ENCODE measurements at regions not wholly inside any gene's neighbourhood (a gene's known extent, or its start where the extent isn't known, plus 50 kb on each side); places are given as distances from the start of the nearest gene placed in this dataset.
"Not testable (repeated sequence)": the region's sequence is repeated elsewhere in the genome, so short reads cannot be mapped to it uniquely, and the experiment has no call there.

DNA sequence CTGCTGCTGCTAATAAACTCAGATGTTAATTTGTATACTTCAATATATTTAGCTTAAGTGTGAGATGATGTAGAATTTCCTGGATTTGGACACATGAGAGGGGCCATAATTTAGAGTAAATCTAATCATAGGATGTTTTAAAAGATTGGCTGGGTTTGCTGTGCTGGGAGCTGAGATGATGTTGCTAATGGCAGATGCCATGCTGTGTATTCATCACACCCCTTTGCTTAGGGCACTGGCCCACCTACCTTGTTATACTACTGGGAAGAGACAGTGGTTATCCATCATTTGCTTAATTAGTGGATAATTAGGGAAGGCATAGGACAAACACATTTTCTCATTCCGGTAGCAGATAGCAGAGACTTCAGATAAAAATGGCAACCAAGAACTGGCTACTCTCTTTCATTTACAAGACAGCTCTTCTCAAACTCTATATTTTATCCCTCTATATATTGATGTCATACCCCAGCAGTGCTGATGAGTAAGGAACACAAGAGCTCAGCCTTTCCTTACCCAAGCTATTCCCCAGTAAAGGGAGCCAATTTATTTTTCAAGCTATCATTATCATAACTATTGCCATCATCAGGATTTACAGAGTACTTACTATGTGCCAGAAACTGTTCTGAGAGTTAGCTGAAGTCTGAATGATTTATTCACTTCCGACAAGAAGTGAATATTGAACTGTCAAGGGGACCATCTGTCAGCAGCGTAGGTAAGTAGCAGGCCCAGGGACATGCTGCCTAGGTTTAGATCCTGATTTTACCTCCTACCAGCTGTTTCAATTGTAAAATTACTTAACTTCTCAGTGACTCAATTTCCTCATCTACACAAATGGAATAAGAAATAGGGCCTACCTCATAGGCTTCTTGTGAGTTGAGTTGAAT lies 204.6 kb upstream of the FLRT2 start:
- DNase-seq (ENCODE audit: low spot score), result no peak

DNA sequence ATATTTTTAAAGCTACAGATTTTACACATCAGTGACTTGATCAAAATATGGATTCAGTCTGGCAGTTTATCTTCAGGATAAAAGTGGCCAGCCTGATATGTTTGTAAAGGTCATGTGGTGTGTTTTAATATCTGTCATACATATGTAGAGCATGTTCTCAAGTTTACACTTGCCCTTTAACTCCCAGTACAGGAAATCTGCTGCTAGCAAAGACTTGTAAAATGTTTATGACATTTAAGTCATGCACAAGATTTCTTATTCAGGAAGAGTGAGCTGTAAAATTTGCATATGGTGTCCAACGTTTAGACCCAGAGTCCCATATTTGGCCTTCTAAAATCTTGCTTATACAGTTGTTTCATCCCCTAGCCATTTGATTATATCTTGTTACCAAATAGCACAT lies 197.5 kb upstream of the FLRT2 start:
- DNase-seq (ENCODE audit: low spot score), result no peak

DNA sequence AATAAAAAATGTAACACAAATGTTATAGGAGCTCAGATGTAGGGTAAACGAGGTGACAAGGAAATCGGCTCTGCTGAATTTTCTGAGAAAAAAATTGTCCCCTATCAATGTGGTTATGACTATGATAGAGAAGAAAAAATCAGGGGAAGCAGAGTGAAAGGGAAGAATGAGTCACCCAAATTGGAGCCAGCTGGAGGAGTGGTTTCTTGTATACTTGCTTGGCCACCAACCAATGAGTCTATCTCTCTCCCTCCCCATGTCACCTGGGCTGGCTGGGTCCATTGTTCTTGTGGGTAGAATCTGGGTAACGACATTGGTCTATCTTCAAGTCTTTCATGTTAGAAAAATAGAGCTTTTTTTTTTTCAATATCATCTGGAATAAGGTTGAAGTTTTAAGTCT lies 196.6 kb upstream of the FLRT2 start:
- no peak for DNase-seq (ENCODE audit: low spot score)

DNA sequence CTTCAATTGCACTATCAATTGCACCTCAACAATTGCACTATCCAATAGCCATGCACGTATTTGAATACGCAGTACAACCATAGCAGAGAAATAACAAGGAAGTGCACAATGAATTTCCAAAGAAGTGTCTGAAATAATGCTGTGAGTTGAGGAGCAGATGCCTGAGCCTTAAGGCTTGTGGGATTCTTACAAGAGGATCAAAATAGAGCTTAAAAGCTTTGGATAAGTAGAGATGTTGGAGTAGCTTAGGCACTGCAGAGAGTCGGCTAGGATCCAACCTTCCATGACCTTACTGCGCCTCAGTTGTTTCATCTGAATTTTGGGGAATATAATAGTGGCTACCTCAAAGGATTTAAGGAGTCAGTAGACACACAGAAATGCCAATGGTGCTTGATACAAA lies 196.1 kb upstream of the FLRT2 start:
- DNase-seq (ENCODE audit: low spot score), result no peak

DNA sequence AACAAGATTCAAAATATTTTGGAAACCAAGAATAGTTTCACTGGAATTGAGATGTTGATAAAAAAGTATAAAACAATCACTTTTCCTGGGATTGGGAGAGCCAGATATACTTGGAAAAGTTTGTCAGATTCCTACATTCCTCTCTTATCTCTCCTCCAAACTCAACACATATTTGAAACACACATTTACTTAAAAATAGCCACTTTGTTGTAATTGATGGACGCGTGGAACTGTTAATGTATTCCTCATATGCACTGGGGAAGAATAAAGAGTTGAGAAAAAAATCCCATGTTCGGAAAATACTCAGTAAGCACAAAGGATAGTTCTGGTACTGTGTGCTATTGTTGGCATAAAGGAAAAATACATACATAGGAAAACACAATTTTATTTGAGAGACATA lies 195.6 kb upstream of the FLRT2 start:
- no peak for DNase-seq (ENCODE audit: low spot score)

DNA sequence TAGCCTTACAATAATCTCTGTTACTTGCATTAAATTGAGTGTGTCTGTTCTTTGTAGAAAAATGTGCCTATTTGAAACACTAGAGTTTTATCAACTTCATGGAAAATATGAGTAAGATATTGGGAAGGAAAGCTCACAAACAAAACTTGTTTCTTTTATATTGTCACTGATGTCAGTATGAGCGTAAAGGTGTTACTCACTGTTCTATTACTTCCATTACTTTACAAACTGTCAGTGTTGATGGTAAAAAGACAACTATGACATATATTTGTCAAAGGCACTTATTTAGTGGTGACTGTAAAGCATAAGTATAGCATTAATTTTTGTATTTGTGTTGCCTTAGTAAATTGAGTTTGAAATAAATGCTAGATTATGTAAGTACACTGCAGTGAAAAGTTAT lies 193.7 kb upstream of the FLRT2 start:
- no peak for DNase-seq (ENCODE audit: low spot score)

DNA sequence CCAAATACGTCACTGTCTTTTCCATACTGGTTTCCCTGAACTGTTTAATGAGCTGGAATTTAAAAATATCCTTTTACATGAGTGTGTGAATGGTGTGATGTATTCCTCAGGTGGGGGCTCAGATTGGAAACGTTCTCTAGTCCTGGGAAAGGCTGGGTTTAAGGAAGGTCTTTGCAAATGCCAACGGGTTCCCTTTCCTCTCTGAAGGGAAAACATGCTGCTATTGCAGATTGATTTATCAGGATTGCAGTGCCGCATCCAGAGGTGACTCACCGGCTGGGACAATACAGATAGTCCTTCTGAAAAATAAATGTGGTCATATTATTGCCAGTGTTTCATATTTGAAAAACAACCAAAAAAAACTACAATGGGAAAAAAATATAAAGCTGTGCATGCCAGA lies 193.1 kb upstream of the FLRT2 start:
- DNase-seq (ENCODE audit: low spot score), result no peak

DNA sequence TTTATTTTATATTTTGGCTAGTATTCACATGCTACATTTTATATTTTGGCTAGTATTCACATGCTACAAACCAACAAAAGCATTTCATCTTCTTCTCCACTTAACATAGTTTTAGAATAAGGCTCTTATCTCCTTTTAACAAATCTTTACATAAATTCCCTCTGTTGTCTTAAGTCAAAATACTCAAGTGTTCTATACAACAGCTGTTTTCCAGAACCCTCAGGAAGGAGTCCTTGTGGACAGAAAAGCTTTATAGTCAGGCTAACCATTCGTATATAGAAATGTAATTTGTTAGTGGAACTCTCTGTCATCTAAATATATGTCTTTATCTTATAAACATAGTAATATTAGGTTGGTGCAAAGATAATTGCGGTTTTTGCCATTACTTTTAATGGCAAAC lies 191.0 kb upstream of the FLRT2 start:
- no peak for DNase-seq (ENCODE audit: low spot score)

DNA sequence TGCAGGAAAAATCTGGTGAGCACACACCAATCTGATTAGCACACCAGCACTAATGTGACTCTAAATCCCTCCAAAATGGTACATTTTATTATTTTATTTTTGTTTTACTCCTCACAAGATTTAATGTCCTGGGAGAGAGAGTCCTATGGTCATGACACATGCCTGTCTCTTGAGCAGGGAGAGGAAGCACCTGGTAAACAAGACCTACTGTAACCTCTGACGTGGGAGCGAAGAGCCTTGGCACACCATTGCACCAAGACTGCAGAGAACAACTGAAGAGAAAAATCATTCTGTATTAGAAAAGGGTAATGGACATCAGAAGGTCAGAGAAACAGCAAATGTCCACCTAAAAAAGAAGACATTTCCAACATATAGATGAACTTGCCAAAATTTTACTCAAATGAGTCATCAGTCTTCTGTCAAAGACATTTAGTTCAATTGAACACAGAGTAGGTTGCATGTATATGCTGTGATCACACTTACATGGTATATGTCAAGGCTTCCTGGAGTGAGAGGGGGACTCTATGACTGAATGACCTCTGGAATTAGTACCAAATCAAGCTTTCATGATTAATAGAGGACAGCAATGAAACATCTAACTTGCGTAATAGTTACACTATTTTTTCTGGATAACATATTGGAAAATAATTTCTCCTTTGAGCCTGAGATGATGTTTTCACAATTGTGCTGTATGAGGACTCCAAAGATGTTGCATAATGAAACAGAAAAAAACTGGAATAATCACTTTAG lies 186.9 kb upstream of the FLRT2 start:
- DNase-seq (ENCODE audit: low spot score), result no peak

DNA sequence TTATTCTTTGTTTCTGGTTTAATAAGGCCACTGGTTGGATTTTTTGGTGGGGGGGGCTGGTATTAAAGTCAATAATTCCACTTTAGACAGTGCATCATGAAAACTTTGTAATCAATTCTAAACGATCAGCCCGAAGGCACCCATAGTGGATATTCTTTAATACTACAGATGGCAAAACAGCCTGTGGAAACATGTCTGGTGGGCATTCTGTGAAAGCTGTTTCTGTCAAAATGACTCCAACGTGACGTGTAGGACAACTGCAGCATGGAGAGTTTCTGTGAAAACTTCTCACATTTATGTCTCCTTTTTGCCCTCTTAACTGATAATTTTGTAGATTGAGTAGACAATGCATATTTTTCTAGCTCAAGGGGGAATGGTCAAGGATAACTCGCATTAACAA lies 185.8 kb upstream of the FLRT2 start:
- no peak for DNase-seq (ENCODE audit: low spot score)

DNA sequence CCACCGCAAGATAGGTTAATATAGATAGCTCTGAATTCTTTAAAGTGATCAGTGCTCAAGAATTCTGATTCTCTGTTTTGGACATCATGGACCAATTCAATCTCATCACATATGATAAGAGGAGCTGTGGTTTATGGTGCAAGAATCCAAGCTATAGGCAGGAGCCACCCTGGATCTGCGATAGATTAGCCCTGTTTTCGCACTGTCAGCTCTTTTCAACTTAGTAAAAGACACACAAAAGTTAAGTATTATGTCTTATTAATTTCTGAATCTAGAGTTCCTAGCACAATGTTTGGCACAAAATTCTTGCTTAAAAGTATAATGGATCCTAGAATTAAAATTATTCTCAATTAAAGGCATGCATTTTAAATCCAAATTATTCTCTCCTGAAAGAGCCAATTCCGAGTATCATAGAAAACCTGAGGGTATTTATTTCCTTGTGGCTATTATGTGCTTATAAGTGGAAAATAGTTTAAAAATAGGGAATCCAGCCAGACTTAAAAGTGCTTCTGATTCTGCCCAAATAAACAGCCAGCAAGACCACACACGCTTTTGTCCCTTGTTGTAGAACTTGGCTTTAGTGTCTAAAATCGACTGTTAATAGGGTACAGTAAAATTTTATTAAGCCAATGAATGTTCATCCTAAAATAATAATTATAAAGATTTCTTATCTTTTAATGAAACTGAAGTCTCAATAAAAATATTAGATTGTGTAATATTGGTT lies 184.9 kb upstream of the FLRT2 start:
- DNase-seq (ENCODE audit: low spot score), result no peak

DNA sequence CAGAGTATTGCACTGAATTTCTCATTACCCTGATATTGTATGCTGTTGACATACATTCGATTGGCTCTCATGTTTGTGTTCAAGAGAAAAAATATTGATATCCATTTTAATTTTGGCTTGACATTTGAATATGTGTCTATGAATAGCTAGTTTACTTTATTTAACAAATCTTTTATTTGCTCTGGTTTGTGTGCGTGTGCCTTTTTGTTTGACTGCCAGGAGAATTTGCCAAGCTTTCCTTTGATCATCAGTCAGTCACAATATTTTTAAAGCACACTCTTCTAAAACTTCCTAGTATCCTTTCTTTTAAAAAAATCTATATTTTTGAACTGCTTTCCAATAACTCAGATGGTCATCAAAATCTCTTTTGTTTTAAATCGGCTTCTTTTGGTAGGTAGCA lies 179.3 kb upstream of the FLRT2 start:
- DNase-seq (ENCODE audit: low spot score), result no peak

DNA sequence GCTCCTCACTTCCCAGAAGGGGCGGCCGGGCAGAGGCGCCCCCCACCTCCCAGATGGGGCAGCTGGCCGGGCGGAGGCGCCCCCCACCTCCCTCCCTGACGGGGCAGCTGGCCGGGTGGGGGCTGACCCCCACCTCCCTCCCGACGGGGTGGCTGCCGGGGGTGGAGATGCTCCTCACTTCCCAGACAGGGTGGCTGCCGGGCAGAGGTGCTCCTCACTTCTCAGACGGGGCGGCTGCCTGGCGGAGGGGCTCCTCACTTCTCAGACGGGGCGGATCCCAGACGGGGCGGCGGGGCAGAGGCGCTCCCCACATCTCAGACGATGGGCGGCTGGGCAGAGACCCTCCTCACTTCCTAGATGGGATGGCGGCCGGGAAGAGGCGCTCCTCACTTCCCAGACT lies 177.4 kb upstream of the FLRT2 start:
- DNase-seq (ENCODE audit: low spot score), result not testable (repeated sequence)

DNA sequence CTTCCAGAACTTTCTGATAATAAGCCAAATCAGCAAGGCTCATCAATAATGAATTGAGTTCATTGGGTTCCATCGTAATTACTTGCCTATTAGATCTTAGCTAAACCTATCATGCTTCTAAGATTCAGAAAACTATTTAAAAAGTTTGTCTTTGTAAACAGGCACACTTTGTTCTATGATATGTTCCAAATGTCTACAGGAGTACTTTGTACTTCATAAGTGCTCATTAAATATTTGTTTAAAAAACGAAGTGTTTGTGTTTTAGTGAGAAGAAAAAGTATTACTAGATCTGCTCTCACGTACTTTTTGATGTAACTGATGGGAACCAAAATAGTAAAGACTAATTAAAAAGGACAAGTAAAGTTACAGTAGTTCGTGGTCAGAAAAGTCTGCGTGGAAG lies 172.8 kb upstream of the FLRT2 start:
- DNase-seq (ENCODE audit: low spot score), result no peak

DNA sequence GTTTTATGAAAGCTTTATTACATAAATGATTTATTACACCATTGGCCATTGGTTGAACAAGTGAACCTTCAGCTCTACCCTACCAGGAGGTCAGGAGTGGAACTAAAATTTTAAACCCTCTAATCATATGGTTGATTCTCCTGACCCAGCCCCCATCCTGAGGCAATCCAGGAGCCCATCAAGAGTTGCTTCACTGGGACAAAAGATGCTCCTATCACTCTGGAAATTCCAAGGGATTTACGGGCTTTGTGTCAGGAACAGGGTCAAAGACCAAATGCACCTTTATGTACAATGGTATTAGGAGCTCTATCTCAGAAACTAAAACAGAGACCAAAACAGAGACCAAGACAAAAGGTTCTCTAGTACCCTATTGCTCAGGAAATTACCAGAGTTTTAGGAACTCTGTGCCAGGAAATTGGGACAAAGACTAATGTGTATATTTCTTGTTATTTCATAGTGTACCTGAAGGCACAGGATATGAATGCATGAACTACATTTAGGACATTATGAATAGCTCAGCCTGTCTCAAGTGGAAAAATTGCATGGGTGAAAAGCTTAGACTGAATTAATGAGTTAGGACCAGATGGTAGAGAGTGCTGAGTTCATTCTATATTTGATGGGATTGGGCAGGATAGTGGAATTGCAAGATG lies 171.7 kb upstream of the FLRT2 start:
- no peak for DNase-seq (ENCODE audit: low spot score)

DNA sequence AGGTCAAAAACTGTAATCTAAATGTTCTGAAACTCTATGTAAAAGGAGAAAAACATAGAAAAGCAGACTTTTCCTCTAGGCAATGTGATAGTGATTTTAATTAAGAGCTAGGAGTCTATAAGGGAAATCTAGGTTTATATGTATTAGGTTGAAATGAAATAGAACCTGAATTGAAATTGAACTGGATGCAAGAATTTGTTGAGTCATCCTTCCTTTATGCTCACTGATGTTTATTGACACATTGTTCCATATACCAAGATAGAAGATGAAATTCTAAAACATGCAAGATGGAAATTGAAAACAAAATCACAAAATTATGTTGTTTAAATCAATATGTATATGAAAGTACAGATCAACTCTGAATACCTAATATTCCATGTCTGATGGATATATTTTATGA lies 170.4 kb upstream of the FLRT2 start:
- no peak for DNase-seq (ENCODE audit: low spot score)

DNA sequence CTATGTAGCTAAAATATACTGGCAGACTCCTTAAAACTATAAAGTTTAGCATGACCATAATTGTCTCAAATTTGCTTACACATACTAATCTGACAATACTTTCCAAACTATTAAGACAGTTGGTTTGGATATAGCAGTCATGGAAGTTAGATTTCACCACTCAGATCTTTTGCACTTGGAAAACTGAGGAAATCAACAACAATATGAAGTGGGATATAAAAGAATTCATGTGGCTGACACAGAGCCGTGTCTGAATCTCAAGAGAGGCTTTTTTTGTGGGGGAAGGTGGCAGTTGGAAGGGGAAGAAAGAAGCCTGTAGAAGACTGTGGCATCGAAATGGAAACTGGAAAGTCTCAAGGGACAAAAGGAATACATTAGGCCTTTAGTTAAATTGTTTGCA lies 166.6 kb upstream of the FLRT2 start:
- no peak for DNase-seq (ENCODE audit: low spot score)

DNA sequence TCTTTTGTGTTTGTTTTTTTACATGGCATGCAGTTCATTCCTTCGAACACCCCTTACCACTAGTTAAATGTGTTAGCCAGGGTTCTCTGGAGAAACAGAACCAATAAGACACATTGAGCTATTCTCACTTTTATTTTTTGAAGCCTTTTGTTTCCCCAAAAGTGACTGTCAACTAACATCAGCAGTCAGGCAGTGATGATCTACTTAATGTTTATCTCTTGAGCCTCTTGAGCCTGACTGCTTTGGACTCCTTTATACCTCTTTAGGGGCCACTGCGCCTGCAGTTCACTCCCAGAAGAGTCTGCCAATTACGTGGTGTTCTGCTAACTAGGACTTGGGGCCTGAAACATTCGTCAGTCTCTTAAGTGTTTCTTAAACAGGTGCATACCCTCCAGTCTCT lies 163.7 kb upstream of the FLRT2 start:
- DNase-seq (ENCODE audit: low spot score), result no peak

DNA sequence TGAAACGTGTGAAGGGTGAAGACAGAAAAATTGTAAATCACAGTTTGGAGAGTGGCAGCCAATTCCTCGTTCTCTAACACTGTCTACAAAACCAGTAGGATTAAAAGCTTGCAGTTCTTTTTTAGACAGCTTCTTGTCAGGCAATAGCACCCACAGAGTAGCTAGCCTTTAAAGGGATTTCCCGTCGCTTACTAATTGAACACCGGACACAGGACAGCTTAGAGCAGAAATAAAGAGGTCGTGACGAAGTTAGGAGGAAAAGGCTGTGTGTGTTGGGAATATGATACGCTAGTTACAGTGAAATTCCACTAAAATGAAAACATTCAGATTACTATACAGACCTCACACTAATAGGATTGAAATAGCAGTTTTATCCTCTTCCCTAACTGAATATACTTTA lies 149.1 kb upstream of the FLRT2 start:
- no peak for DNase-seq (ENCODE audit: low spot score)

DNA sequence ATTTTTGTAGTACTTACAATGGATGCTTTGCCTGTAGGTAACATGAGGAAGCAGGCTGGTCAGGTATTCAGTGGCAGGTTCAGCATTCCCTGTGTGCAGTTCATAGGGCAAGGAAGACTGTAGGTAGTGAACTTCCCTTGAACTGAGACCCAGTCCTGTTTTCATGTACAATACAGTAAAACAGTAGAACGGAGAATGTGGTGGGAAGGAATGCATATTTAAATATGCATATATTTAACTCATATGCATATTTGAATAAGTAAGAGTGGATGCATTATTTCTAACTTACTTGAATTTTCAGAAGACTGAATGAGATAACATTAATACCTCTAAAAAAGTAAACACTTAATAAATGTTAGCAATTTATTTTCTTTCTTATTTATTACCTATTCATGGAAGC lies 147.6 kb upstream of the FLRT2 start:
- no peak for DNase-seq (ENCODE audit: low spot score)

DNA sequence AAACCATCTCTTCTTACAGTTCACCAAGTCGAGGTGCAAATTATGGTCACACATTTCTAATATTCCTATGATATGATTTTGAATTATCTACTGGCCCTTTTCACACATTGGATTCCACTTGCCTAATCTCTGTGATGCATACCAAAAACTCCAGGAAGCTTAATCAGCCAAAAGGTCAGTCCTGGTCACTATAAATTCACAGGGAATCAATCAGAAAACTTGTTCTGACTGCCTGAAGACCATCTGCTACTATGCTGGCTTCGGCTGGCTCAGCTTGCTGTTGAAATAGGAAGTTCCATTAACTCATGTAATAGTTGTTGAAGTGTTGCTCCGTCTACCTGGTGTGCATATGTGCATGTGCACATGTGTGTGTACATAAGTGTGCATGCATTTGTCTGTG lies 142.8 kb upstream of the FLRT2 start:
- DNase-seq (ENCODE audit: low spot score), result no peak

DNA sequence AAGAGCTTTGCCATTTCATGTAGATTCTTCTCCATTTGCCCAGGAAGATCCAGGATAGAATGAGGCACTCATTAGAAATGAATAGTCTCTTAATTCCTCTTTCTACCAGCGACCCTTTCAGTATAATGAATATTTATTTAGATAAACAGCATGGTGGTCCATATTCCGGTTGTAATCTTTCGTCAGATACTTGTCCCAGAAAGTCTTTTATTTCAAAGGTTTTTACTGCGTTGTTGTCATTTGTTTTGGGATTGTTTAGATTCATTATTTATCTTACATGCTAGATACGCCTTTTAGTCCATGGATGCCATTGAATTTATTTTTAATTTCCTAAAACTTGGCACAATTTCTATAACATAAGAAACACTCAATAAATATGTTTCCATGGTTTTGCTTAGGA lies 139.7 kb upstream of the FLRT2 start:
- DNase-seq (ENCODE audit: low spot score), result no peak

DNA sequence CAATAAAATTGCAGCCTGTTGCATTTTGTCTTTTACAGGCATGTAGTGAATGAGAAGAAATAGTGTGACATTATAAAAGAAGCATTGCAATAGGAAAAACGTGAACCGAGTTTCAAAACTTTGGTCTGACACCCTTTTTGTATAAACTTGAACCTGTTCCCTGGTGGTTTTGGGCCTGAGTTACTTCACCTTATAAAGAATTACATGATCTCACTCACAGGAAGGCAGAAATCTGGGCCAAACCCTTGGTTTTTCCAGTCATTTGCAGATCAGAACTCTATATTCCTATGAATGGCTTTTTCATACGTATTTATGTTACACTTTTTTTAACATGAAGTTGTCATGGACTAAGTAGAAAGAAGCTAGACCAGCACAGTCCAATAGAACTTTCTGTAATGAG lies 138.5 kb upstream of the FLRT2 start:
- no peak for DNase-seq (ENCODE audit: low spot score)
